ENCODE measurements at regions not wholly inside any gene's neighbourhood (a gene's known extent, or its start where the extent isn't known, plus 50 kb on each side); places are given as distances from the start of the nearest gene placed in this dataset.
A peak's percentile ranks its signal among the peaks of the same experiment; 100 is the strongest.
"Not testable (repeated sequence)": the region's sequence is repeated elsewhere in the genome, so short reads cannot be mapped to it uniquely, and the experiment has no call there.

GRCh38 chr1:61563611-61564010 lies 161.3 kb downstream of the TM2D1 start:
- Mint-ChIP-seq H3K27me3 (ENCODE audit: low read depth, poor library complexity) (peaks cover 3% of the 10 kb centered on the region), H3K9me3 (peaks cover 12% of the 10 kb centered on the region), H3K36me3 (ENCODE audit: low read depth) (no peaks in the 10 kb centered on the region), H3K4me1 (no peaks in the 10 kb centered on the region), H3K27ac (no peak overlapping the region), H3K4me3 (no peak overlapping the region)
- TF ChIP-seq, protein P1, sequence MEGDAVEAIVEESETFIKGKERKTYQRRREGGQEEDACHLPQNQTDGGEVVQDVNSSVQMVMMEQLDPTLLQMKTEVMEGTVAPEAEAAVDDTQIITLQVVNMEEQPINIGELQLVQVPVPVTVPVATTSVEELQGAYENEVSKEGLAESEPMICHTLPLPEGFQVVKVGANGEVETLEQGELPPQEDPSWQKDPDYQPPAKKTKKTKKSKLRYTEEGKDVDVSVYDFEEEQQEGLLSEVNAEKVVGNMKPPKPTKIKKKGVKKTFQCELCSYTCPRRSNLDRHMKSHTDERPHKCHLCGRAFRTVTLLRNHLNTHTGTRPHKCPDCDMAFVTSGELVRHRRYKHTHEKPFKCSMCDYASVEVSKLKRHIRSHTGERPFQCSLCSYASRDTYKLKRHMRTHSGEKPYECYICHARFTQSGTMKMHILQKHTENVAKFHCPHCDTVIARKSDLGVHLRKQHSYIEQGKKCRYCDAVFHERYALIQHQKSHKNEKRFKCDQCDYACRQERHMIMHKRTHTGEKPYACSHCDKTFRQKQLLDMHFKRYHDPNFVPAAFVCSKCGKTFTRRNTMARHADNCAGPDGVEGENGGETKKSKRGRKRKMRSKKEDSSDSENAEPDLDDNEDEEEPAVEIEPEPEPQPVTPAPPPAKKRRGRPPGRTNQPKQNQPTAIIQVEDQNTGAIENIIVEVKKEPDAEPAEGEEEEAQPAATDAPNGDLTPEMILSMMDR (IDR thresholded peaks at IDR 0.05) = no peak
- no peak for DNase-seq

DNA sequence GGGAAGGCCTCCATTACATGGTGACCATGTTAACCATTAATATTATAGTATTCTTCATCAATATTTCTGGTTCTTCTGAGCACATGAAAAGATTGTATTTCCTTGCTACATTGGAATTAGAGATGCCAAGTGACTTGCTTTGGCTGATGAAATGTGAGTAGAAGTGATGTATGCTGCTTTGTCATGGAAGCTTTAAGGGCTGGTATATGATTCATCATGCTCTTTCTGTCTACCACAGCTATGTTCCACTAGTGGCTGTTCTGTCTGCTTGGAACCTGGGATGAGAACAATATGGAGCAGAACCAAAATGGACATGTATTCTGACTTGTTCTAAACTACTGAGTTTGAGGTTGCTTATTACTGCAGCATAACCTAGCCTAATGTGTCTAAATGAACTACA lies 163.3 kb downstream of the TM2D1 start:
- TF ChIP-seq, protein P1 (IDR thresholded peaks at IDR 0.05) = no peak
- peaks cover 10% of the 10 kb centered on the region for H3K9me3 Mint-ChIP-seq
- H3K27ac Mint-ChIP-seq = no peak overlapping the region
- H3K36me3 Mint-ChIP-seq (ENCODE audit: low read depth) = no peaks in the 10 kb centered on the region
- no peaks in the 10 kb centered on the region for H3K4me1 Mint-ChIP-seq
- peaks cover 3% of the 10 kb centered on the region for H3K27me3 Mint-ChIP-seq (ENCODE audit: low read depth, poor library complexity)
- DNase-seq = no peak
- no peak overlapping the region for H3K4me3 Mint-ChIP-seq

DNA sequence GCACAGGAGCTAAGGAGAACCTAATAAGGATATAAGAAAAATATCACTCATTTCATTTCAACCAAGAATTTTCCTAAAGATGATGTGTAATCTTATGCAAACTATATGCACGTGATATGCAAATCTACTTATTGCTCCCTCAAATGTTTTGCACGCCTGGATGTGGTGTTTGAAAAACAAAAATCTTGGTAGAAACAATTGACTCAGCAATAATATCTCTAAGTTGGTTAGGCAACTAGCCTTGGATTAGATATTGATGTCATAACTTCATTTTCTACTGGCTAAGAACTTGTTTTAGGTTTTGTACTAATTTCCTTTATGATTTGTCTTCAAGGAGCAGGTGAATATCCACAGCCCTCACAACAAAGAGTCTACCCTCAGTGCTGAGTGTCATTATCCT lies 164.6 kb downstream of the TM2D1 start:
- Mint-ChIP-seq H3K27me3 (ENCODE audit: low read depth, poor library complexity) (peaks cover 3% of the 10 kb centered on the region), H3K9me3 (peaks cover 12% of the 10 kb centered on the region), H3K27ac (no peak overlapping the region), H3K4me1 (no peaks in the 10 kb centered on the region), H3K36me3 (ENCODE audit: low read depth) (peaks cover 4% of the 10 kb centered on the region), H3K4me3 (no peak overlapping the region)
- TF ChIP-seq, protein P1 (IDR thresholded peaks at IDR 0.05) = no peak
- DNase-seq = no peak

- H3K36me3 Mint-ChIP-seq (ENCODE audit: low read depth) = peaks cover 4% of the 10 kb centered on the region
- no peaks in the 10 kb centered on the region for H3K4me1 Mint-ChIP-seq
- peaks cover 13% of the 10 kb centered on the region for H3K9me3 Mint-ChIP-seq
- DNase-seq = no peak
- no peak overlapping the region for H3K4me3 Mint-ChIP-seq
- peaks cover 5% of the 10 kb centered on the region for H3K27me3 Mint-ChIP-seq (ENCODE audit: low read depth, poor library complexity)
- TF ChIP-seq, protein P1 (IDR thresholded peaks at IDR 0.05) = no peak
- no peak overlapping the region for H3K27ac Mint-ChIP-seq
Observed at GRCh38 chr1:61556631-61557030, 168.3 kb downstream of the TM2D1 start.

DNA sequence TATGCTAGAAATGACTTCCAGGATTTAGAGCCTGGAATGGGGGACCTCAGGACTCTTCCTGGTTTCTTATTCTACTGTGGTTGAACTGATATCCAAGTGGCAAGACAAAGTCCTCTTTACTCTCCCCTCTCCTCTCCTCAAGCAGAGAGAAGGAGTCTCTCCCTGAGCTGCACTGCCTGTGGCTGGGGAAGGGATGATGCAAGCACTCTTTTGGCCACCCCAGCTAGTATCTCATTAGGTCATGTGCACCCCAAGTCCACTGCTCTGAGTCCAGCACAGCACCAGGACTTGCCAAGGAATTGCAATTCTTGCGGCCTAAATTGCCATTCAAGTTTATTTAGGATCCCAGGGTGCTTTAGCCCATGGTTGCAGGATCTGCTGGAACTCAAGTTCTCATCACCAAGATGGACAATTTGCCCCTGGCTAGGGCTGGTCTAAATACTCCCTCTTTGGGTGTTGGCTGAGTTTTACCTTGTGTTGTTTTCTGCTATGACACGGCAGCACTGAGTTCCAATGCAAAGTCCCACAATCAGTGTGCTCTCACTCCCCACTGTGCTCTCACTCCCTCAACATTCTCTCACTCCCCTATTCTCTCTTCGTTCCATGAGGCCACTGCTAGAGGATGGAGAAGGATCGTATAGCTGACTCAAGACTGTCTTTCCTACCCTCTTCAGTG lies 172.2 kb downstream of the TM2D1 start:
- H3K4me1 Mint-ChIP-seq = no peaks in the 10 kb centered on the region
- TF ChIP-seq, protein P1 (IDR thresholded peaks at IDR 0.05) = no peak
- H3K9me3 Mint-ChIP-seq = peaks cover 25% of the 10 kb centered on the region
- no peak overlapping the region for H3K27ac Mint-ChIP-seq
- DNase-seq = no peak
- no peak overlapping the region for H3K4me3 Mint-ChIP-seq
- H3K27me3 Mint-ChIP-seq (ENCODE audit: low read depth, poor library complexity) = peaks cover 5% of the 10 kb centered on the region
- H3K36me3 Mint-ChIP-seq (ENCODE audit: low read depth) = peaks cover 4% of the 10 kb centered on the region

DNA sequence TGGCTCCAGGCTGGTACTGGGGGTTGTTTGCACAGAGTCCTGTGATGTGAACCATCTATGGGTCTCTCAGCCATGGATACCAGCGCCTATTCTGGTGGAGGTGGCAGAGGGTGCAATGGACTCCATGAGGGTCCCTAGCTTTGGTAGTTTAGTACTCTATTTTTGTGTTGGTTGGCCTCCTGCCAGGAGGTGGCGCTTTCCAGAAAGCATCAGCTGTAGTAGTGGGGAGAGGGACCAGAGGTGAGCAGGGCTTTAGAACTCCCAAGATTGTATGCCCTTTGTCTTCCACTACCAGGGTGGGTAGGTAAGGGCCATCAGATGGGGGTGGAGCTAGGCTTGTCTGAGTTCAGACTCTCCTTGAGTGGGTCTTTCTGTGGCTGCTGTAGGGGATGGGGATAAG lies 177.6 kb downstream of the TM2D1 start:
- not testable (repeated sequence) for H3K27ac Mint-ChIP-seq, H3K4me1 Mint-ChIP-seq

GRCh38 chr1:61544870-61545269 lies 180.1 kb downstream of the TM2D1 start:
- not testable (repeated sequence) for H3K4me1 Mint-ChIP-seq; H3K4me3 Mint-ChIP-seq; H3K27me3 Mint-ChIP-seq (ENCODE audit: low read depth, poor library complexity); H3K27ac Mint-ChIP-seq; H3K36me3 Mint-ChIP-seq (ENCODE audit: low read depth); DNase-seq
- peaks cover 18% of the 10 kb centered on the region for H3K9me3 Mint-ChIP-seq

More for the DNA sequence above, 177.6 kb downstream of the TM2D1 start:
- not testable (repeated sequence) for H3K36me3 Mint-ChIP-seq (ENCODE audit: low read depth); H3K4me3 Mint-ChIP-seq; H3K27me3 Mint-ChIP-seq (ENCODE audit: low read depth, poor library complexity)
- peak; percentile 2 for DNase-seq
- H3K9me3 Mint-ChIP-seq = peaks cover 29% of the 10 kb centered on the region

DNA sequence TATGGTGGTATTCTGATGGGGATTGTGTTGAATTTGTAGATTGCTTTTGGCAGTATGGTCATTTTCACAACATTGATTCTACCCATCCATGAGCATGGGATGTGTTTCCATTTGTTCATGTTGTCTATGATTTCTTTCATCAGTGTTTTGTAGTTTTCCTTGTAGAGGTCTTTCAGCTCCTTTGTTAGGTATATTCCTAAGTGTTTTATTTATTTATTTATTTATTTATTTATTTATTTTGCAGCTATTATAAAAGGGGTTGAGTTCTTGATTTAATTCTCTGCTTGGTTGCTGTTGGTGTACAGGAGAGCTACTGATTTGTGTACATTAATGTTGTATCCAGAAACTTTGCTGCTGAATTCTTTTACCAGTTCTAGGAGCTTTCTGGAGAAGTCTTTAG lies 181.4 kb downstream of the TM2D1 start:
- H3K27me3 Mint-ChIP-seq (ENCODE audit: low read depth, poor library complexity); DNase-seq; H3K27ac Mint-ChIP-seq; H3K4me3 Mint-ChIP-seq; H3K36me3 Mint-ChIP-seq (ENCODE audit: low read depth); H3K4me1 Mint-ChIP-seq: not testable (repeated sequence)
- peaks cover 18% of the 10 kb centered on the region for H3K9me3 Mint-ChIP-seq

Data from nephron progenitor cell (in vitro differentiated cells).